Keratinocyte (primary cell): ENCODE measurements at regions not wholly inside any gene's neighbourhood (a gene's known extent, or its start where the extent isn't known, plus 50 kb on each side); places are given as distances from the start of the nearest gene placed in this dataset.

Experiments
- DNase-seq: peaks from one replicate; pipeline ENCODE4 v3.0.0-alpha.2; 2011; ENCODE audit warnings: low read depth, missing footprints, low spot score
- FAIRE-seq: peaks from 2 replicates; lab custom pipeline; 2011; peaks lifted over from hg19 to GRCh38; lab: Jason Lieb, UNC
- H2AFZ ChIP-seq: 2 replicates; pipeline ENCODE4 v1.6.0; 2012; ENCODE audit warnings: low read length, control low read depth, inconsistent platforms; ENCODE audit not compliant: control insufficient read depth
- H3K27ac ChIP-seq: 2 replicates; pipeline ENCODE4 v1.5.1; 2011; ENCODE audit warnings: low read length; ENCODE audit not compliant: control insufficient read depth, insufficient read depth
- H3K27me3 ChIP-seq: 3 replicates; pipeline ENCODE4 v1.6.0; 2011; ENCODE audit warnings: low read length; ENCODE audit not compliant: control insufficient read depth, insufficient read depth; ENCODE audit errors: extremely low read depth
- H3K36me3 ChIP-seq, 2 experiments: 2 replicates in 1 of 2; 3 replicates in 1 of 2; pipeline ENCODE4 v1.5.1; 2011; ENCODE audit warnings: low read length in 2 of 2, mild to moderate bottlenecking in 1 of 2; ENCODE audit not compliant: control insufficient read depth in 2 of 2, insufficient read depth in 2 of 2; ENCODE audit errors: extremely low read depth in 1 of 2
- H3K4me1 ChIP-seq: 3 replicates; pipeline ENCODE4 v1.5.1; 2011; ENCODE audit warnings: low read length; ENCODE audit not compliant: control insufficient read depth, insufficient read depth; ENCODE audit errors: extremely low read depth
- H3K4me2 ChIP-seq: 3 replicates; pipeline ENCODE4 v1.6.0; 2011; ENCODE audit warnings: low read depth, low read length; ENCODE audit not compliant: control insufficient read depth, insufficient read depth; ENCODE audit errors: extremely low read depth
- H3K4me3 ChIP-seq, 3 experiments: fragments of 200-600 bp in 1 of 3; sonication (generic) in 1 of 3; 2 replicates in 2 of 3; 3 replicates in 1 of 3; pipeline ENCODE4 v1.5.1; 2011 to 2016; ENCODE audit warnings: low read length in 3 of 3, mild to moderate bottlenecking in 3 of 3, control low read depth in 2 of 3, inconsistent platforms in 1 of 3, low read depth in 1 of 3, mixed read lengths in 1 of 3, mixed run types in 1 of 3, moderate library complexity in 1 of 3; ENCODE audit not compliant: control insufficient read depth in 2 of 3, insufficient read depth in 2 of 3; ENCODE audit errors: extremely low read depth in 1 of 3
- H3K79me2 ChIP-seq: 2 replicates; pipeline ENCODE4 v1.6.0; 2012; ENCODE audit warnings: low read length; ENCODE audit not compliant: control insufficient read depth, insufficient read depth
- H3K9ac ChIP-seq: 3 replicates; pipeline ENCODE4 v1.6.0; 2011; ENCODE audit warnings: low read length; ENCODE audit not compliant: control insufficient read depth, insufficient read depth; ENCODE audit errors: extremely low read depth
- H3K9me1 ChIP-seq: 3 replicates; pipeline ENCODE4 v1.6.0; 2011; ENCODE audit warnings: low read length; ENCODE audit not compliant: control insufficient read depth, insufficient read depth; ENCODE audit errors: extremely low read depth
- H3K9me3 ChIP-seq: 2 replicates; pipeline ENCODE4 v1.5.1; 2012; ENCODE audit warnings: low read depth, low read length; ENCODE audit not compliant: control insufficient read depth
- H4K20me1 ChIP-seq: 3 replicates; pipeline ENCODE4 v1.6.0; 2011; ENCODE audit warnings: low read length; ENCODE audit not compliant: control insufficient read depth, insufficient read depth; ENCODE audit errors: extremely low read depth
- EZH2 ChIP-seq: IDR thresholded peaks from one replicate; pipeline ENCODE4 v1.6.1; 2012; ENCODE audit warnings: inconsistent platforms, mild to moderate bottlenecking, low read length, moderate library complexity
- dilution Hi-C: fragments of 300-500 bp; cut with MboI; formaldehyde crosslinking; loops from one replicate; pipeline ENCODE4 v1.7.0; 2020; ENCODE audit warnings: low sequenced_read_pairs; ENCODE audit not compliant: extremely low pct_ligation_motif_present
- TF ChIP-seq, protein P1 (sequence below), 3 experiments: IDR thresholded peaks in 1 of 3; conservative IDR thresholded peaks in 1 of 3; optimal IDR thresholded peaks in 1 of 3; 2 replicates in 2 of 3; 3 replicates in 1 of 3; pipeline versions ENCODE3 to v1.5.1; 2011; ENCODE audit warnings: low read length in 3 of 3, mild to moderate bottlenecking in 3 of 3, moderate library complexity in 2 of 3, control low read depth in 1 of 3, inconsistent platforms in 1 of 3; ENCODE audit not compliant: insufficient read depth in 2 of 3; ENCODE audit errors: extremely low read depth in 1 of 3

DNA sequence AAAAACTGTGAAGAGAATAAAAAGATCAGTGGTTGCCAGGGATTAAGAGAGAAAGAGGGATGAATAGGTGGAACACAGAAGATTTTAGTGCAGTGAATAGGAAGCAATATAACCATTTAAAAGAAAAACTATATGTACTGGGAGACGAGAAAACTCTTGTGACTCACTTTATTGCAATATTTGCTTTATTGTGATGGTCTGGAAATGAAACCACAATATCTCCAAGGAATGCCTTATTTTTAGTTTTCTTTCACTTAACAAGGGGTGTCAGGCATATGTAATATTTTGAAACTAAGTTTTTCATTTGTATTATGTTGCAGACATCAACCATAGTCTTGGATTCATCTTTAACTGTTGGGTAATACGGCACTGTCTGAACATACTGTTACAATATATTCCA, 1308.2 kb downstream of the PCDH9 start:
- Histone ChIP-seq H3K4me3 (no peak overlapping the region), H3K36me3 (no peaks in the 10 kb centered on the region), H3K4me2 (no peak overlapping the region), H4K20me1 (no peaks in the 10 kb centered on the region), H3K9ac (no peak overlapping the region), H3K27me3 (no peaks in the 10 kb centered on the region), H2AFZ (no peak overlapping the region), H3K4me1 (no peaks in the 10 kb centered on the region), H3K79me2 (no peaks in the 10 kb centered on the region), H3K9me1 (no peaks in the 10 kb centered on the region), H3K27ac (no peak overlapping the region), H3K9me3 (no peaks in the 10 kb centered on the region)
- dilution Hi-C loops = no loop called here
- FAIRE-seq = no peak
- TF ChIP-seq, protein P1, sequence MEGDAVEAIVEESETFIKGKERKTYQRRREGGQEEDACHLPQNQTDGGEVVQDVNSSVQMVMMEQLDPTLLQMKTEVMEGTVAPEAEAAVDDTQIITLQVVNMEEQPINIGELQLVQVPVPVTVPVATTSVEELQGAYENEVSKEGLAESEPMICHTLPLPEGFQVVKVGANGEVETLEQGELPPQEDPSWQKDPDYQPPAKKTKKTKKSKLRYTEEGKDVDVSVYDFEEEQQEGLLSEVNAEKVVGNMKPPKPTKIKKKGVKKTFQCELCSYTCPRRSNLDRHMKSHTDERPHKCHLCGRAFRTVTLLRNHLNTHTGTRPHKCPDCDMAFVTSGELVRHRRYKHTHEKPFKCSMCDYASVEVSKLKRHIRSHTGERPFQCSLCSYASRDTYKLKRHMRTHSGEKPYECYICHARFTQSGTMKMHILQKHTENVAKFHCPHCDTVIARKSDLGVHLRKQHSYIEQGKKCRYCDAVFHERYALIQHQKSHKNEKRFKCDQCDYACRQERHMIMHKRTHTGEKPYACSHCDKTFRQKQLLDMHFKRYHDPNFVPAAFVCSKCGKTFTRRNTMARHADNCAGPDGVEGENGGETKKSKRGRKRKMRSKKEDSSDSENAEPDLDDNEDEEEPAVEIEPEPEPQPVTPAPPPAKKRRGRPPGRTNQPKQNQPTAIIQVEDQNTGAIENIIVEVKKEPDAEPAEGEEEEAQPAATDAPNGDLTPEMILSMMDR (optimal IDR thresholded peaks at IDR 0.05 in 1 of 3, IDR thresholded peaks at IDR 0.05 in 1 of 3, conservative IDR thresholded peaks at IDR 0.05 in 1 of 3; ENCODE audit: extremely low read depth in 1 of 3, insufficient read depth in 2 of 3, low read length in 3 of 3) = no peak
- no peak for TF ChIP-seq EZH2
- no peak for DNase-seq

DNA sequence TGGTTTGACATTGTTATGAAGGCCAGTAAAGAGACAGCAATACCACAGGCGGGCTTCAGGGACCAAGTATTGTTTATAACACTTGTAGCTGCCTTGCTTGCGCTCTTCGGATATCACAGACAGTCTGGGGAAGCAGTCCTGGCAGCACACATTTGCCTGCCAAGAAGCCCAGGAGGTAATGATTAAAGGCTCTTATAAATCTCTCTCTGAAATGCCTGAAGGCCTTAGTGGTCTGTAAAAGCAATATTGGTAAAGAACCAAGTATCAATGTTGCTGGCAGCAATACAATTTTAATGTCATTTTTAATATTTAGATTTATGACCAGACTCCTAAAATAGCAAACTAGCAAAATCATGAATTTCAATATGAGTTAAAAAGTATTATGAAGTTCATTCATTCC, 1312.4 kb downstream of the PCDH9 start:
- FAIRE-seq = no peak

More for the DNA sequence above, 1312.4 kb downstream of the PCDH9 start:
- TF ChIP-seq EZH2 = no peak
- TF ChIP-seq, protein P1 (optimal IDR thresholded peaks at IDR 0.05 in 1 of 3, IDR thresholded peaks at IDR 0.05 in 1 of 3, conservative IDR thresholded peaks at IDR 0.05 in 1 of 3; ENCODE audit: extremely low read depth in 1 of 3, insufficient read depth in 2 of 3, low read length in 3 of 3) = no peak
- no peak for DNase-seq
- Histone ChIP-seq H3K9me1 (no peaks in the 10 kb centered on the region), H3K27ac (no peak overlapping the region), H3K79me2 (no peaks in the 10 kb centered on the region), H3K36me3 (no peaks in the 10 kb centered on the region), H3K4me3 (no peak overlapping the region), H3K9me3 (no peaks in the 10 kb centered on the region), H3K27me3 (no peaks in the 10 kb centered on the region), H4K20me1 (no peaks in the 10 kb centered on the region), H3K4me2 (no peak overlapping the region), H2AFZ (no peak overlapping the region), H3K4me1 (peaks cover 17% of the 10 kb centered on the region), H3K9ac (no peak overlapping the region)
- dilution Hi-C loops = no loop called here
